ENCODE measurements at regions not wholly inside any gene's neighbourhood (a gene's known extent, or its start where the extent isn't known, plus 50 kb on each side); places are given as distances from the start of the nearest gene placed in this dataset.

GRCh38 chr4:27316176-27316575 lies 455.5 kb downstream of the STIM2 start:
- no peak overlapping the region for H2AFZ ChIP-seq (ENCODE audit: low read depth)
- no peaks in the 10 kb centered on the region for H3K27me3 ChIP-seq (ENCODE audit: insufficient read depth)
- CTCF ChIA-PET: interaction anchor here (4.6 kb wide), 1 partner anchor 268 kb away, joined by 39 read pairs; no protein-coding TSS in a partner anchor
- H3K9me3 ChIP-seq: no peaks in the 10 kb centered on the region
- no peak overlapping the region for H3K4me2 ChIP-seq
- POLR2A ChIA-PET: no interaction called here
- no peaks in the 10 kb centered on the region for H3F3A ChIP-seq (replicated peaks; ENCODE audit: insufficient read depth)
- H3K9ac ChIP-seq: no peak overlapping the region
- DNase-seq: no peak
- H3K79me2 ChIP-seq (ENCODE audit: insufficient read depth): no peaks in the 10 kb centered on the region
- no peak overlapping the region for H3K27ac ChIP-seq (ENCODE audit: low read depth in 2 of 2, low read length in 1 of 2)
- TF ChIP-seq USF1 (IDR thresholded peaks at IDR 0.05; ENCODE audit: borderline replicate concordance, low read depth): no peak
- TF ChIP-seq REST (IDR thresholded peaks at IDR 0.05; ENCODE audit: low read depth, low read length): no peak
- TF ChIP-seq SIN3A (IDR thresholded peaks at IDR 0.05; ENCODE audit: borderline replicate concordance, low read depth, low read length): no peak
- no peak for TF ChIP-seq RFX5 (IDR thresholded peaks at IDR 0.05; ENCODE audit: low read length)
- TF ChIP-seq JUND (IDR thresholded peaks at IDR 0.05): no peak
- no peak for TF ChIP-seq CHD2 (IDR thresholded peaks at IDR 0.05; ENCODE audit: low read length, partially characterized antibody)
- no peak for TF ChIP-seq PBX3 (IDR thresholded peaks at IDR 0.05)
- TF ChIP-seq MXI1 (IDR thresholded peaks at IDR 0.05; ENCODE audit: low read depth, low read length): no peak
- TF ChIP-seq CTCF (IDR thresholded peaks at IDR 0.05): no peak
- no peak for TF ChIP-seq ELF1 (IDR thresholded peaks at IDR 0.05)
- no peak for TF ChIP-seq TEAD4 (IDR thresholded peaks at IDR 0.05; ENCODE audit: borderline replicate concordance, insufficient read depth)
- no peak for TF ChIP-seq SMC3 (IDR thresholded peaks at IDR 0.05; ENCODE audit: low read depth, low read length)
- TF ChIP-seq IRF3 (IDR thresholded peaks at IDR 0.05; ENCODE audit: low read depth, low read length): no peak
- WGBS (ENCODE audit: low lambda C conversion rate): 8% methylated on average over 4 of the region's 4 CpGs
- no peaks in the 10 kb centered on the region for H3K36me3 ChIP-seq (replicated peaks in 1 of 2; ENCODE audit: control insufficient read depth in 1 of 2, insufficient read depth in 2 of 2, low read length in 1 of 2)
- H3K4me1 ChIP-seq (ENCODE audit: control insufficient read depth in 1 of 2, insufficient read depth in 2 of 2, low read depth in 1 of 2, low read length in 1 of 2): no peaks in the 10 kb centered on the region
- H3K9me2 ChIP-seq: no peaks in the 10 kb centered on the region
- H4K20me1 ChIP-seq (ENCODE audit: insufficient read depth): no peaks in the 10 kb centered on the region
- H3K4me3 ChIP-seq (ENCODE audit: low read depth in 2 of 2, low read length in 1 of 2): no peak overlapping the region

All from SK-N-SH (cell line).